ENCODE measurements at regions not wholly inside any gene's neighbourhood (a gene's known extent, or its start where the extent isn't known, plus 50 kb on each side); places are given as distances from the start of the nearest gene placed in this dataset.
"Not testable (repeated sequence)": the region's sequence is repeated elsewhere in the genome, so short reads cannot be mapped to it uniquely, and the experiment has no call there.

DNA sequence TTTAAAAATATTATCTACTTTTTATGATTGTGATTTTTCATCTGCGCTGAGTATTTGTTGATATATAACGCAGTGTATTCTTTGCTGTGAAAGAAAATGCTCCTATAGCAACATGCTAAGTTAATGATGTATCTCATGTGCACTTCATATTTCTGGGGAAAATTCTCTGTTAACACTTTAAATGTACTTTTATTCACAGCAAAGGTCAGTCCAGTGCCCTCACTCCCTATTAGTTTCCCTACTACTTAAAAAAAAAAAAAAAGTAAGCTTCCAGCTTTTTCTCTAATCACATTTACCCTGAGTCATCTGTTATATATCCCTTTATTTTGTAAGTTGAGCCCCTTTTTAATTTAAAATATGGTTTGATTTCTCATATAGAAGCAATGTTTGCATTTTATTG lies 219.8 kb downstream of the AEBP2 start:
- FAIRE-seq, result no peak
- no peak for DNase-seq (ENCODE audit: low spot score in 2 of 2)

DNA sequence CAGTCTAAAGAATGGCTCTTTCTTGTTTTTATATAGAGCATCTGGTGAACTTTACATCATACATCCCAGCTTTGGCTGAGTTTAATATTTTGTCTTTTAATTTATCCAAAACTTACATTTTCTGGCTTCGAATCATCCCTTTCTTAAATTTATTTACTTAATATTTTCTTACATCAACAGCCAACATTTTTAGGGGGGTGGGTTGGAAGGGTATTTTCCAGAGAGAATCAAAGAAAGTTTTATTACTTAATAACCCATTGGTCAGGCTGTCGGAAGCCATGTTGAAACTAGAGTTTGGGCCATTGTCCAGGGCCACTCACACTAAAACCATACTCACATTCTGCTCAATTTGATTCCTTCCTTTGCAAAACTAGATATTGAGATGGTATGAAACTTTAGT lies 220.2 kb downstream of the AEBP2 start:
- FAIRE-seq (no peak), DNase-seq (ENCODE audit: low spot score in 2 of 2) (no peak)

DNA sequence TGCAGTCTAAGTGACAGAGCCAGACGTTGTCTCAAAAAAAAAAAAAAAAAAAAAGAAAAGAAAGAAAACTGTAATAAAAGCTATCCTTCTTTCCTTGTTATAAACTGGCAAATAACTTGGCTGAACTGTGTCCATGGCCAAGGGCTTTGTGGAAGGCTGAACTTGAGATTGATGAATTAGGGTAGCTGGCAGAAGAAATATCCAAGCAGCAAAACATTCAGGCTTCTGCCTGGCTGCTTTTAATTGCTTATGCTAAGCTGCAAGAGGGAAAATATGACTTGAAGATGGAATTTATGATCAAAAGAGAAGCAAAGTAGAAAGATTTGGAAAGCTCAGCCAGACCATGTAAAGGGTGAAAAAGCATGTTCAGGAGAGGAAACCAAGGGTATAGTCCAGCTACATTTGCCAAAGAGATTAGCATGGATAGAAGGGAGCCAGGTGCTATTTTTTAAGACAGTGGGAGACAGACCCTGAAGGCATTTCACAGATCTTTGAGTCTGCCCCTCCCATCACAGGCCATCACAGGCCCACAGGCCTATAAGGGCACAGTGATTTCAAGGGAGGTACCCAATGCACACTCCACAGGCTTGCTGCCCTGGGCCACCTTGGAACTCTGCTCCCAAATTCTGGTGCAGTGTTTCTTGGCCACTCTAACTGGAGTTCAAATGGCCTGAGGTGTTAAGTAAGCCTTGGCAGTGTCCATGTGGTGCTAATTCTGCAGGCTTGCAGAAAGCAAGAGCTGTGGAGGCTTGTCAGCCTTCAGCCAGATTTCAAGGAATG lies 226.0 kb downstream of the AEBP2 start:
- FAIRE-seq, result no peak
- DNase-seq (ENCODE audit: low spot score in 2 of 2), result no peak

DNA sequence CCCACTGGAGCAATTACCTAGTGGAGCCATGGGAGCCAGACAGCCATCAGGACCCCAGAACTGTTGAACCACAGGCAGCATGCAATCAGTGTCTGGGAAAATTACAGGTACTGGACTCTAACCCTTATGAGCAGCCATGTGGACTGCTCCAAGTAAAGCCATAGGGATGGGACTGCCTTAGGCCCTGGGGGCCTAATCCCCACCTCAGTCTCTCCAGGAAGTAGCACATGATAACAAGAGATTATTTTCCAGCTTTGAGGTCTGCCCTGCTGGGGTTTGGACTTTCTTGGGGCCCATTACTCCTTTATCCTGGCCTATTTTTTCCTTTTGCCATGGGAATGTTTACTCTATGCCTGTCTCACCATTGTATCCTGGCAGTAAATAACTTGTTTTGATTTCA lies 226.8 kb downstream of the AEBP2 start:
- FAIRE-seq (no peak), DNase-seq (ENCODE audit: low spot score in 2 of 2) (no peak)

DNA sequence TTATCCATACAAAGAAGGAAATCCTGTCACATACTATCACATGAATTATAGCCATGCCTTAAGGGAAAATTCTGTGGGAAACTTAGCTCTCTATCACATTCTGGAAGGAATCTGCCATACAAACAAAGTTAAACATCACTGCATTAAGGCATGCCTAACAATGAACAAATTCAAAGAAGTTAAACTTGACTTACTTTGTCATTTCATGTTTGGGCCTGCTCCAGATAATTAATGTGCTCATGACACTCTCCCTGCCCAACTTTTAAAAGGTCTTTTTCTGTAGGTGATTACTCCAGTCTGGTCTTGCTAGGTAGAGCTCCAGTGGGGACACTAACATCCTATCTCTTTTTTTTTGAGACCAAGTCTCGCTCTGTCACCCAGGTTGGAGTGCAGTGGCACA lies 230.5 kb downstream of the AEBP2 start:
- FAIRE-seq, result no peak
- DNase-seq (ENCODE audit: low spot score in 2 of 2), result no peak

DNA sequence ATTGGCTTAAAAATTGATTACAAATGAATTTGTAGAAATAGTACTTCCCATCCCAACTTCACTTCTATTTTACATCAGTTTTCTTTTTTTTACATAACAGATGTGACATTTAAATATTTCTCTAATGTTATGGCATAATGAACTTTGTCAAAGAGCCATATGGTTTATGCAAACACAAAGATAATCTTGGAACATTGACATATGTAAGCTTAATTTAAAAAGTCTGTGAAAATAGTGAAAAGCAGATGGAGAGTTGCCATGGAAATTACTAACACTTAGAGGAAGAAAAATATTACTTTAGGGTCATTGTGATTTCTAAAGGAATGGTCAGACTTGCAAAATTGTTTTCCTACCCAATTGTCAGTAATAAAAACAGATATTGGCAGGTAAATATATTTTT lies 232.4 kb downstream of the AEBP2 start:
- no peak for FAIRE-seq
- DNase-seq (ENCODE audit: low spot score in 2 of 2), result no peak

DNA sequence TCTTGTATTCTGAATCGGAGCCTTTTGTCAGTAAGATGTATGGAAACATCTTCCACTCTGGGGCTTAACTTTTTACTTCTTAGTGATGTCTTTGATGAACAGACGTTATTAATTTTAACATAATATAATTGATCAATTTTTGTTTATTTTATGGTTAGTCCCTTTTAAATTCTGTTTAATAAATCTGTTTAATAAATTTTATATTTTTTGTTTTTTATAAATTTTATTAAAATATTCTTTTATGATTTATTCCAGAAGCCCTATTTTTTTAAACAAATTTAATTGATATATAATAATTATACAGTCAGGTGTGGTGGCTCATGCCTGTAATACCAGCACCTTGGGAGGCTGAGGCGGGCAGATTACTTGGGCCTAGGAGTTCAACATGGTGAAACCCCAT lies 235.1 kb downstream of the AEBP2 start:
- FAIRE-seq (peak; percentile 81), DNase-seq (ENCODE audit: low spot score in 2 of 2) (no peak)

DNA sequence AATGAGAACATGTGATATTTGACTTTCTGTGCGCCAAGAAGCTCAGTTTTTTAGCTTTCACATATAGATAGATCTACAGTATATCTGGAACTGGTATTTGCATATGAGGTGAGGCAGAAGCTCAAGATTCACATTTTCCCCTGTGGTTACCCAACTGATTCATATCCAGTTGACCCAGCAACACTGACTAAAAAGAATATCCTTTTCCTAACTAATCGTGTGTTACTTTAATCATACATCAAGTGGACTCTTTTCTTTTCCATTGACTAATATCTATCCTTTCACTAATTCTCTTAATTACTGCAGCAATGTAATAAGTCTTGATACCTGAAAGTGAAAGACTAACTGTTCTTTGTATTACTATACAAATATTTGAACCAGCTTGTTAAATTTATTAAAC lies 236.1 kb downstream of the AEBP2 start:
- FAIRE-seq (no peak), DNase-seq (ENCODE audit: low spot score in 2 of 2) (no peak)

DNA sequence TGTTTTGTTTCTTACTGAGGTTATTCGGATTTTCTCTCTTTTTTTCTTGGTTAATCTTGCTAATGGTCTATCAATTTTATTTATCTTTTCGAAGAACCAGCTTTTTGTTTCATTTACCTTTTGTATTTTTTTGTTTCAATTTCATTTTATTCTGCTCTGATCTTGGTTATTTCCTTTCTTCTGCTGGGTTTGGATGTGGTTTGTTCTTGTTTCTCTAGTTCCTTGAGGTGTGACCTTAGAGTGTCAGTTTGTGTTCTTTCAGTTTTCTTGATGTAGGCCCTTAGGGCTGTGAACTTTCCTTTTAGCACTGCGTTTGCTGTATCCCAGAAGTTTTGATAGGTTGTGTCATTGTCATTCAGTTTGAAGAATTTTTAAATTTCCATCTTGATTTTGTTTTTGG lies 239.2 kb downstream of the AEBP2 start:
- not testable (repeated sequence) for DNase-seq (ENCODE audit: low spot score in 2 of 2); FAIRE-seq

DNA sequence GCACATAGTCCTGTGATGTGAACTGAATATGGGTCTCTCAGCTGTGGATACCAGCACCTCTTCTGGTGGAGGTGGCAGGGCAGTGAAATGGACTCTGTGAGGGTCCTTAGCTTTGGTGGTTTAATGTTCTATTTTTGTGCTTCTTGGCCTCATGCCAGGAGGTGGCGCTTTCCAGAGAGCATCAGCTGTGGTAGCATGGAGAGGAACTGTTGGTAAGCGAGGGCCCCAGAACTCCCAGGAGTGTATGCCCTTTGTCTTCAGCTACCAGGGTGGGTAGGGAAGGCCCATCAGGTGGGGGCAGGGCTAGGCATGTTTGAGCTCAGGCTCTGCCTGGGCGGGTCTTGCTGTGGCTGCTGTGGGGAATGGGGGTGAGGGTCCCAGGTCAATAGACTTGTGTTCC lies 241.7 kb downstream of the AEBP2 start:
- DNase-seq (ENCODE audit: low spot score in 2 of 2), result no peak

DNA sequence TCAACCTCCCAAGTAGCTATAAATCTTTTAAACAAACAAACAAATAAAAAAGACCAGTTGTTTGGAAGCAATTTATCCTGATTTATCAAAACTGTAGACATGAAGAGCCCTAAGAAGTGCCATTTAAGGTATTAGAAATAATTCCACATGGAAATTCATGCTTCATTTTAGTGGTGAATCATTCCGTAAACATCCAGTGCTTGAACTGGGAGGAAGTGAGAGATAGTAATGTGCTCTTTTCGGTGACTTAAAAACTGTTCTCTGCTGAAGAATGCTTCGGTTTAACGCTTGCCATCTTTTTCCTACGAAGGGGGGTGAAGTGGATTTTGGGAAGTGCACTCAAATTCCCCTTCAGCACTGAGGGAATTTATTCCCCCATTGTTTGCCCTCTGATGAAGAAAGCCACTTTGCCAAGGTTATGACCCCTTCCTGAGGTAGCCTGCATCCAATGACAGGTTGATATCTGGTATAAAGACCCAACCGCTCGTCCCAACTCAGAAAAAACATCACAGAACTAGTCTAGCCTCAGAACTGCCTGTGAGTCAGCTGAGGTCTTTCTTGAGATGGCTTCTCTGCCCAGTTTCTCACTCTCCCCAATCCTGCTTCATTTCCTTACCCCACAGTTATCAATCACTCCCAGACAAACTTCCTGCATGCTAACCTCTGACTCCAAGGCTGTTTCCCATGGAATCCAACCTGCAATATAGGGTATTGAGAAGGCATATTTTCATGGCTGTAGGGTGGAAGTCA lies 244.1 kb downstream of the AEBP2 start:
- no peak for DNase-seq (ENCODE audit: low spot score in 2 of 2)
- no peak for FAIRE-seq

More for the DNA sequence above, 241.7 kb downstream of the AEBP2 start:
- no peak for FAIRE-seq

DNA sequence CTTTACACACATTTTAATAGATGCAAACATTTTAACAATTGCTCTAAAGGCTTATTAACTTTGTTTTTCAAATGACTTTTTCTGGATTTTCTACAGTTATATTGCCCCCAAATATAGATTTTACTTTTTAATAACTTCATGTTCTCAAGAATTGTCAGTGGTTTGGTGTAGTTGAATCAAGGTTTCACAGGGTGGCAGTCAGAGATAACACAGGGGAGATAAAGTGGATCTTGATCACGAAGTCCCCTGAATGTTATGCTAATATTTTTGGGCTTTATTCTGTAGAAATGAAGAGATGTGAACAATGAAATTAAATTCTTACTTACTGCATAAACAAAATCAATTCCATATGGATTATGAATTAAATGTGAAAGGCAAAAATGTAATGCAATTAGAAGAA lies 248.1 kb downstream of the AEBP2 start:
- DNase-seq (ENCODE audit: low spot score in 2 of 2), result no peak
- FAIRE-seq, result no peak

DNA sequence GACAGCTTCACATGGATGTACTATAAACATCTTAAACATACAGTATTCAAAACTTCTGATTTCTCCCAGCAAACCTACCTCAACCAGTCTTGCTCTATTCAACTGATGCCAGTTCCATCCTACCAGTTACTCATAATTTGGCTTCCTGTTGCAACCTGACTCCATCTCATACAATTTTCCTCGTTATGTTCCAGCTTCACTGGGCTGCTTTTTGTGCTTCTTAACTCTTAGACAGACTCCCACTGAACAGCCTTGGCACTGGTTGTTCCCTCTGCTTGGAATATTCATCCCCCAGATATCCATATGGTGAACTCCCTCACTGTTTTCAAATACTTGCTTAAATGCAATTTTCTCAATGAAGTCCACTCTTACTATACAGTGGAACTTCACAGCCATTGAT lies 249.2 kb downstream of the AEBP2 start:
- FAIRE-seq, result no peak
- no peak for DNase-seq (ENCODE audit: low spot score in 2 of 2)

DNA sequence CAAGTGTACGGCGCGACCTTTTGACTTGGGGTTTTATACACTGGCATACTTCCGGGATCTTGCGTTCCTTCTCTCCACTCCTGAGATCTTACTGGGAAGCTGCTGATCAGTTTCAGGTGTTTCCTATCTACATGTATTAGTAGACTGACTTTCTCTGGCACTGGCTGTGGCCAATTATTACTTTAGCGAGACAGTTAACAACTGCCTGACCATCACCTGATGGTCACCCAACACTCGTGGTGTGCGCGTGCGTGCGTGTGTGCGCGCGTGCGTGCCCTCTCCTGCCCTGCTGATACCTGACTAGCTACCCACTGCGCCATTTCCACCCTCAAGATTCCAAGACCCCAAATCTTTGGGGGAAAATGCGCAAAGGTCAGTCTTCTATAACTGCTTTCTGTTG lies 249.9 kb downstream of the AEBP2 start:
- FAIRE-seq (no peak), DNase-seq (ENCODE audit: low spot score in 2 of 2) (no peak)

DNA sequence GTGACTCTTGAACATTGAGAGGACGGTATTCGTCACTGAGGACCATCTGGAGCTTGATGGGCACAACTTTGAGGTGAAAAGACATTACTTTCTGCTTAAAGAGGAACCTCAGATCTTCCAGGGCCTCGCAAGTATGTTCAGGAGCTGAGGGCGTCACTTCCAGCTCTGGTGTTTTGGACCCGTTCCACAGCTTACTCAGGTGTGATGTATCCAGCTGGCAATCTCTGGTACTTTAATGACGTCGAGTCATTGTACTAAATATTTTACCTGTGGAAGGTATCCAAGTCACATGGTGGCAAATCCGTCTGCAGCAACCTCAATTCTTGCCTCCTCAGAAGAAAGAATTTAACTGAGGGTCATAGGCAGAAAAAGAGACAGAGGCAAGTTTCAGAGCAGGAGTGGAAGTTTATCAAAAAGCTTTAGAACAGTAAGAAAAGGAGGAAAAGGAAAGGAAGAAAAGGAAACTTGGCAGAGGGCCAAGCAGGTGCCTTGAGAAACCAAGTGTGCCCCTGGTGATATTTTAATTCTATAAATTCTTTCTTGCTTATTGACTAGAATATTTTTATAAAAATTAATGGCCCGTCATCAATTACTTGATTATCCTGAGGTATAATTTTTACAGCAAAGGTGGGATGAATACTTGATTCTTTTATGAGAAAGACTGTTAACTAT lies 250.6 kb downstream of the AEBP2 start:
- DNase-seq (ENCODE audit: low spot score in 2 of 2) (no peak), FAIRE-seq (no peak)

DNA sequence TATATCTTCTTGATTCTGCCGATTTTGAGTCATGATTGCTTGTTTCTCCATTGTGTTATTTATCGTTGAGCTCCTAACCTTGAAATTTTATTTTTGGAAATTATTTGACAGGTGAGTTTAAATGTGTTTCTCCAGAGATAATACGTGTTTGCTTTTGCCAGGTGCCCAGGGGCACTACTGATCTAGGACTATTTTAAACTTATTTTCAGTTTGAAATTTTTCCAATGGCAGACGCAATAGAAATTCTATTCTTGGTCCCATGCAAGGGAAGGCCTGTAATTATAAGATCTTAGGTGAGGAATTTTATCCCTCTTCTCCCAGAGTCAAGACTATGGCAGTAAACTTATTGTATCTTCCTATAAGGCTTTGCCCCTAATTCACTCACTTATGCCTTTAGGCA lies 252.8 kb downstream of the AEBP2 start:
- FAIRE-seq, result no peak

DNA sequence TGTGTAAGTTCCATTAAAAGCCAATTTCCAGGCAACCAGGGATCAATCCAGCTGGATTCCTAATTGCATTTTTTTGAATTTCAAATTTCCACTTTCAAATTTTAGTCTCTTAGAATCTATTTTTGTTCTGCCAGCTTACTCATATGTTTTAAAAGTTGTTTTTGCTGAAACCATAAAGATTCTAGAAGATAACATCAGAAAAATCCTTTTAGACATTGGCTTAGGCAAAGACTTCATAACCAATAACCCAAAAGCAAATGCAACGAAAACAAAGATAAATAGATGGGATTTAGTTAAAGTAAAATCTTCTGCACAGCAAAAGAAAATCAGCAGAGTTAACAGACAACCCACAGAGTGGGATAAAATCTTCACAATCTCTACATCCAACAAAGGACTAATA lies 253.3 kb downstream of the AEBP2 start:
- DNase-seq (ENCODE audit: low spot score in 2 of 2) (no peak), FAIRE-seq (no peak)

More for the DNA sequence above, 252.8 kb downstream of the AEBP2 start:
- no peak for DNase-seq (ENCODE audit: low spot score in 2 of 2)

DNA sequence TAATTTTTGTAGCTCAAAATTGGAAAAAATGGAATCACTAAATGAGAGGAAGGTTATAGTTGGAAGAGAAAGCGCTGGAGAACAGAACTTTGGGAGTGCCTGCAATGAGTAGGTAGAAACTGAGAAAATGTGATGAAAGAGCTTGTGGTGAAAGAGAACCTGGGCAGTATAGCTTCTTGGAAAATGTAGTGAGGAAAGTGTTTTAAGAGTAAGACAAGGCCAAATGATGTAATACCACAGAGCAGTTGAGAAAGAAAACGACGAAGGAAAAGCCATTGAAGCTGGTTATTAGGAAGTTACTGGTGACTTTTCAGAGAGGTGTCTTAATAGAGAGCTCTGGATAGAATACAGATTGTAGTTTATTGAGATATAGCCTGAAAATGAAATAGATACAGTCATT lies 255.3 kb downstream of the AEBP2 start:
- no peak for DNase-seq (ENCODE audit: low spot score in 2 of 2)
- FAIRE-seq, result no peak

DNA sequence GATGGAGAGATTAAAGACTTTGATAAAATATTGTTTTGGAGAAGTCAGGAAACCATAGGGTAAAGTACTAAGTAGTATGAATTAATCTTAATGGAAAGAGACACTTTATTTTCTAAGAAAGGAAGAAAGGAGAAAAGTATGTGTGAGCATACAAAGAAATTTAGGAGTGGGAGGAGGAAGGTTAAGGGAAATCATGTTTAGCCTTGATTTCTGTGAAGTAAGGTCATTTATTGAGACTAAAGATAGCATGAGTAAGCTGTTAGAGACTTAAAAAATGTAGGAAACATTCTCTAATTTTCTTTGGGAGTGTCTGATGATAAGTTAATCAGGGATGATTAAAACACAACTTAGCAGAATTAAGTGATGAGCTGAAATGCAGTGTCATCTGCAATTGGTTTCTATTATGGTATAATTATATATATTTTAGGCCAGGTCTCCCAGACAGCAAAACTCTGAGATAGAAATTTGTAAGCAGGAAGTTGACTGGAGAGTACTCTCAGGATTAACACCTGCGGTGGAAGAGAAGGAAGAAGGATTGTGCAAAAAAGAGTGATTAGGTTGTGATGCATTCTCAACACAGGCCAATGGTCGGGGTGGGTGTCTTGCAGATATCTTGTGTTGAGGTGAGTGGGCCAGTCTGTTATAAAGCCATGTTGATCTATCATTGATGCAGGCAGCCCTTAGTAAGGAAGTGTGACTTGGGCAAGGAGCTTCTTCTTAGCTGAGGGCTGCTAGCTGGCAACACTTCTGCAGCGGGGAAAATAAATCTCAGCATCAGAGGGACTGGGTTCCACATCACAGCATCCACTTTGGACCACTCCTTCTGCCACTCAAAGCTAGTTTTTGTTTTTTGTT lies 256.2 kb downstream of the AEBP2 start:
- DNase-seq (ENCODE audit: low spot score in 2 of 2) (no peak), FAIRE-seq (no peak)

DNA sequence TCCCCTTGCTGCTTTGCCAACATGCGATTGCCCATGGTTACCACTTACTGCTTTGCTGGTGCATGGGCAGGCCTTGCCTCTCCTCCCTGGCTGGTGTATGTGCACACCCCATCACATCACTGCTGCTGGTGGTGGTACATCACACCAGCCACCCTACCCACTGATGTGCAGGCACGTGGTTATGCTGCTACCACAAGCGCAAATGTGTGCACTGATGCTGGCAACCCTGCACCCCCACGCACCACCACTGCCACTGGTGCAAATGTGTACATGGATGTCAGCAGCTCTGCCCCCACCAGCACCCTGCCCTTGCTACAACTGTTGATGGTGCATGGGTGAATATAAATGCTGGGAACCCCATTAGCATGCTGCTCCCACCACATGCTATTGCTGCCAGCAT lies 261.7 kb downstream of the AEBP2 start:
- DNase-seq (ENCODE audit: low spot score in 2 of 2) (no peak), FAIRE-seq (no peak)

DNA sequence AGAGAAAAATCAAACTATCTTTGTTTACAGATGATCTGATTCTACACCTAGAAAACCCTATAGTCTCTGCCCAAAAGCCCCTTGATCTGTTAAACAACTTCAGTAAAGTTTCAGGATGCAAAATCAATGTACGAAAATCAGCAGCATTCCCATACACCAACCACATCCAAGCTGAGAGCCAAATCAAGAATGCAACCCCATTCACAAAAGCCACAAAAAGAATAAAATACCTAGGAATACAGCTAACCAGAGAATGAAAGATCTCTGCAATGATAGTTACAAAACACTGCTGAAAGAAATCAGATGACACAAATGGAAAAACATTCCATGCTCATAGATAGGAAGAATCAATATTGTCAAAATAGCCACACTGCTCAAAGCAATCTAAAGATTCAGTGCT lies 265.7 kb downstream of the AEBP2 start:
- DNase-seq (ENCODE audit: low spot score in 2 of 2) (no peak), FAIRE-seq (no peak)

Measured in frontal cortex (tissue), 3 donors.